CD14-positive monocyte (primary cell): ENCODE measurements at regions not wholly inside any gene's neighbourhood (a gene's known extent, or its start where the extent isn't known, plus 50 kb on each side); places are given as distances from the start of the nearest gene placed in this dataset.

Experiments used
- DNase-seq, 3 donors: peaks; one replicate each; pipeline ENCODE4 v3.0.0-alpha.2; 2011 to 2022
- H2AFZ ChIP-seq: 2 replicates; pipeline ENCODE4 v1.6.0; 2012; ENCODE audit warnings: mild to moderate bottlenecking, low read depth, low read length, inconsistent platforms; ENCODE audit not compliant: insufficient read depth, poor library complexity, severe bottlenecking
- H3K27ac ChIP-seq, 2 donors: 1 replicate in 1 of 2; 2 replicates in 1 of 2; pipeline ENCODE4 v1.5.1; 2012 to 2013; ENCODE audit warnings: low read length in 2 of 2, control low read depth in 1 of 2, inconsistent platforms in 1 of 2, low read depth in 1 of 2, mild to moderate bottlenecking in 1 of 2
- H3K27me3 ChIP-seq, 2 donors: one replicate each; pipeline versions ENCODE4 v1.6.0 to v1.6.1; 2011 to 2013; ENCODE audit warnings: low read length in 2 of 2; ENCODE audit not compliant: control insufficient read depth in 2 of 2, insufficient read depth in 2 of 2
- H3K36me3 ChIP-seq, 2 donors: replicated peaks in 1 of 2; 1 replicate in 1 of 2; 2 replicates in 1 of 2; pipeline versions ENCODE4 v1.5.1 to v1.6.1; 2012 to 2013; ENCODE audit warnings: low read length in 2 of 2, control low read depth in 1 of 2, inconsistent platforms in 1 of 2, mild to moderate bottlenecking in 1 of 2; ENCODE audit not compliant: insufficient read depth in 2 of 2, control insufficient read depth in 1 of 2
- H3K4me1 ChIP-seq, 2 donors: 1 replicate in 1 of 2; 2 replicates in 1 of 2; pipeline versions ENCODE4 v1.5.1 to v1.6.1; 2012 to 2013; ENCODE audit warnings: low read length in 2 of 2, control low read depth in 1 of 2, inconsistent platforms in 1 of 2, mild to moderate bottlenecking in 1 of 2, moderate library complexity in 1 of 2; ENCODE audit not compliant: insufficient read depth in 2 of 2, control insufficient read depth in 1 of 2
- H3K4me2 ChIP-seq: replicated peaks from 2 replicates; pipeline ENCODE3; 2012; ENCODE audit warnings: low read length, moderate library complexity, mild to moderate bottlenecking; ENCODE audit not compliant: poor library complexity, severe bottlenecking; ENCODE audit errors: extremely low read depth
- H3K4me3 ChIP-seq, 3 experiments: fragments of 200-600 bp in 1 of 3; sonication (generic) in 1 of 3; replicated peaks in 1 of 3; 1 replicate in 2 of 3; 2 replicates in 1 of 3; pipeline ENCODE4 v1.5.1; 2011 to 2013; ENCODE audit warnings: low read length in 3 of 3, mild to moderate bottlenecking in 3 of 3, control low read depth in 2 of 3, low read depth in 2 of 3, inconsistent platforms in 1 of 3, moderate library complexity in 1 of 3
- H3K79me2 ChIP-seq: 2 replicates; pipeline ENCODE4 v1.6.0; 2012; ENCODE audit warnings: mild to moderate bottlenecking, control low read depth, inconsistent platforms, low read length, moderate library complexity; ENCODE audit not compliant: insufficient read depth
- H3K9ac ChIP-seq: 2 replicates; pipeline ENCODE4 v1.6.0; 2017; ENCODE audit warnings: low read length, mild to moderate bottlenecking; ENCODE audit not compliant: insufficient read depth, poor library complexity, severe bottlenecking
- H3K9me3 ChIP-seq, 2 donors: replicated peaks in 1 of 2; 1 replicate in 1 of 2; 2 replicates in 1 of 2; pipeline versions ENCODE4 v1.5.1 to v1.6.1; 2012 to 2013; ENCODE audit warnings: low read length in 2 of 2, control low read depth in 1 of 2; ENCODE audit not compliant: control insufficient read depth in 1 of 2, insufficient read depth in 1 of 2
- H4K20me1 ChIP-seq: 2 replicates; pipeline ENCODE4 v1.6.0; 2012; ENCODE audit warnings: mild to moderate bottlenecking, low read length, control low read depth, moderate library complexity; ENCODE audit not compliant: insufficient read depth
- H3K27ac Mint-ChIP-seq, 7 donors: one replicate each; pipeline ENCODE4 v1.8.0; 2020; ENCODE audit warnings: mild to moderate bottlenecking in 7 of 7, mixed read lengths in 7 of 7, moderate library complexity in 6 of 7, inconsistent platforms in 2 of 7
- H3K27me3 Mint-ChIP-seq, 3 donors: one replicate each; pipeline ENCODE4 v1.8.0; 2021 to 2022; ENCODE audit warnings: low read depth in 3 of 3, mild to moderate bottlenecking in 3 of 3, mixed read lengths in 3 of 3, moderate library complexity in 3 of 3, inconsistent platforms in 1 of 3
- H3K36me3 Mint-ChIP-seq, 2 donors: one replicate each; pipeline ENCODE4 v1.8.0; 2020; ENCODE audit warnings: mixed read lengths in 2 of 2, inconsistent platforms in 1 of 2, mild to moderate bottlenecking in 1 of 2
- H3K4me1 Mint-ChIP-seq: one replicate; pipeline ENCODE4 v1.8.0; 2020; ENCODE audit warnings: mild to moderate bottlenecking, mixed read lengths
- H3K4me3 Mint-ChIP-seq, 2 donors: one replicate each; pipeline ENCODE4 v1.8.0; 2020; ENCODE audit warnings: mild to moderate bottlenecking in 2 of 2, mixed read lengths in 2 of 2, moderate library complexity in 1 of 2
- H3K9me3 Mint-ChIP-seq, 7 donors: one replicate each; pipeline ENCODE4 v1.8.0; 2020 to 2022; ENCODE audit warnings: mixed read lengths in 7 of 7, mild to moderate bottlenecking in 6 of 7, moderate library complexity in 6 of 7, inconsistent platforms in 2 of 7
- CTCF ChIP-seq: fragments of 200-600 bp; IDR thresholded peaks from one replicate; pipeline ENCODE4 v1.8.0; 2022; ENCODE audit warnings: antibody characterized with exemption, mild to moderate bottlenecking
- WGBS: methylation state at CpG from one replicate; pipeline ENCODE4 v1.1.5; 2013; ENCODE audit warnings: missing lambda C conversion rate; ENCODE audit not compliant: insufficient coverage; 5-methylcytosine and 5-hydroxymethylcytosine counted together
- intact Hi-C, 2 donors: fragments of 100-400 bp; cut with micrococcal nuclease; formaldehyde crosslinking; loops; one replicate each; pipeline versions ENCODE4 v1.15.0 to v1.15.1; 2023

GRCh38 chr6:68114463-68115047, 520.5 kb upstream of the ADGRB3 start:
- no peaks in the 10 kb centered on the region for H3K36me3 Mint-ChIP-seq
- Histone ChIP-seq H3K36me3 (no peaks in the 10 kb centered on the region), H3K9me3 (peaks cover 0 to 8% of the 10 kb centered on the region in 2 donors), H3K27ac (no peak overlapping the region), H3K4me2 (no peak overlapping the region), H3K9ac (no peak overlapping the region), H4K20me1 (no peaks in the 10 kb centered on the region), H3K79me2 (no peaks in the 10 kb centered on the region), H2AFZ (no peak overlapping the region), H3K4me1 (no peaks in the 10 kb centered on the region), H3K27me3 (no peaks in the 10 kb centered on the region), H3K4me3 (no peak overlapping the region)
- no peaks in the 10 kb centered on the region for H3K27me3 Mint-ChIP-seq
- TF ChIP-seq CTCF: no peak
- no peak for DNase-seq
- no peak overlapping the region for H3K4me3 Mint-ChIP-seq
- no peaks in the 10 kb centered on the region for H3K4me1 Mint-ChIP-seq
- H3K9me3 Mint-ChIP-seq: peaks cover 0 to 7% (median 2%) of the 10 kb centered on the region in 7 donors
- no CpG with 5 or more reads among the region's 4 CpGs for WGBS
- no peak overlapping the region for H3K27ac Mint-ChIP-seq
- intact Hi-C loops: no loop called here

- Histone ChIP-seq H3K4me2 (no peak overlapping the region), H3K27ac (no peak overlapping the region), H3K79me2 (no peaks in the 10 kb centered on the region), H3K9ac (no peak overlapping the region), H3K4me1 (no peaks in the 10 kb centered on the region), H4K20me1 (no peaks in the 10 kb centered on the region), H3K4me3 (no peak overlapping the region), H3K36me3 (no peaks in the 10 kb centered on the region), H3K9me3 (peaks cover 0 to 4% of the 10 kb centered on the region in 2 donors), H2AFZ (no peak overlapping the region), H3K27me3 (no peaks in the 10 kb centered on the region)
- H3K9me3 Mint-ChIP-seq: peaks cover 0 to 5% (median 3%) of the 10 kb centered on the region in 7 donors
- H3K4me3 Mint-ChIP-seq: no peak overlapping the region
- no CpG with 5 or more reads among the region's 2 CpGs for WGBS
- H3K27ac Mint-ChIP-seq: no peak overlapping the region
- no peaks in the 10 kb centered on the region for H3K36me3 Mint-ChIP-seq
- no peak for DNase-seq
- H3K4me1 Mint-ChIP-seq: no peaks in the 10 kb centered on the region
- H3K27me3 Mint-ChIP-seq: no peaks in the 10 kb centered on the region
- TF ChIP-seq CTCF: no peak
- intact Hi-C loops: no loop called here
These were observed 526.7 kb upstream of the ADGRB3 start for GRCh38 chr6:68108233-68108835.
